ENCODE measurements at regions not wholly inside any gene's neighbourhood (a gene's known extent, or its start where the extent isn't known, plus 50 kb on each side); places are given as distances from the start of the nearest gene placed in this dataset.

- TF ChIP-seq, protein P1, sequence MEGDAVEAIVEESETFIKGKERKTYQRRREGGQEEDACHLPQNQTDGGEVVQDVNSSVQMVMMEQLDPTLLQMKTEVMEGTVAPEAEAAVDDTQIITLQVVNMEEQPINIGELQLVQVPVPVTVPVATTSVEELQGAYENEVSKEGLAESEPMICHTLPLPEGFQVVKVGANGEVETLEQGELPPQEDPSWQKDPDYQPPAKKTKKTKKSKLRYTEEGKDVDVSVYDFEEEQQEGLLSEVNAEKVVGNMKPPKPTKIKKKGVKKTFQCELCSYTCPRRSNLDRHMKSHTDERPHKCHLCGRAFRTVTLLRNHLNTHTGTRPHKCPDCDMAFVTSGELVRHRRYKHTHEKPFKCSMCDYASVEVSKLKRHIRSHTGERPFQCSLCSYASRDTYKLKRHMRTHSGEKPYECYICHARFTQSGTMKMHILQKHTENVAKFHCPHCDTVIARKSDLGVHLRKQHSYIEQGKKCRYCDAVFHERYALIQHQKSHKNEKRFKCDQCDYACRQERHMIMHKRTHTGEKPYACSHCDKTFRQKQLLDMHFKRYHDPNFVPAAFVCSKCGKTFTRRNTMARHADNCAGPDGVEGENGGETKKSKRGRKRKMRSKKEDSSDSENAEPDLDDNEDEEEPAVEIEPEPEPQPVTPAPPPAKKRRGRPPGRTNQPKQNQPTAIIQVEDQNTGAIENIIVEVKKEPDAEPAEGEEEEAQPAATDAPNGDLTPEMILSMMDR (conservative IDR thresholded peaks at IDR 0.05 in 1 of 2, IDR thresholded peaks at IDR 0.05 in 1 of 2; ENCODE audit: extremely low read depth in 1 of 2, insufficient read depth in 1 of 2, low read depth in 1 of 2, low read length in 2 of 2), result no peak
- TF ChIP-seq EZH2 (IDR thresholded peaks at IDR 0.05; ENCODE audit: borderline replicate concordance, low read length), result no peak
Observed at GRCh38 chr18:47311585-47311984, 60.1 kb upstream of the SKOR2 start.
